ENCODE measurements at regions not wholly inside any gene's neighbourhood (a gene's known extent, or its start where the extent isn't known, plus 50 kb on each side); places are given as distances from the start of the nearest gene placed in this dataset.

DNA sequence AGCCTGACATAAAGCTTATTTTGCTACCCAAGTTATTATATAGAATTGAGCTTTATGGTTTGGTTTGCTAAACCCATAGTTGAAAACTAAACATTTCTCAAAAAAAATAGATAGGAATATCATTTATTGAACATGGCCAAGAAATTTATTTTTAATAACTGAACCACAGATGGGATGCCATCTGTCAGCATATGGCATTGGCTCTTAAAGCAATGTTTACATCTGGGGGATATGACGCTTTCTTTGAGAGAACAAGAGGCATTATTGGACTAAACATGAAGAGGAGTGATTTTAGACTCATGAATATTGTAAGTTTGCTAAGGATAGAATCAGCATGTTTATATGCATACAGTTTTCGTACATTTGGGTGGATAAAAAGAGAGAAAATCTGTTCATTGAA lies 132.6 kb upstream of the SLIT2 start:
- Histone ChIP-seq H3K79me2 (ENCODE audit: insufficient read depth, low read length) (no peaks in the 10 kb centered on the region), H3K9me3 (ENCODE audit: low read length) (peaks cover 67% of the 10 kb centered on the region), H3K27ac (ENCODE audit: extremely low read length, insufficient read depth, low read length) (no peak overlapping the region), H3K36me3 (replicated peaks in 1 of 2; ENCODE audit: control insufficient read depth in 1 of 2, insufficient read depth in 2 of 2, low read length in 2 of 2) (no peaks in the 10 kb centered on the region), H2AFZ (ENCODE audit: low read length) (no peak overlapping the region), H3K4me3 (replicated peaks in 1 of 3; ENCODE audit: insufficient read depth in 1 of 3, low read depth in 2 of 3, low read length in 3 of 3) (no peak overlapping the region), H3K4me2 (ENCODE audit: low read depth, low read length) (no peak overlapping the region), H3K27me3 (ENCODE audit: control insufficient read depth in 1 of 2, insufficient read depth in 2 of 2, low read length in 2 of 2) (no peaks in the 10 kb centered on the region), H4K20me1 (ENCODE audit: insufficient read depth, low read length) (no peaks in the 10 kb centered on the region), H3K4me1 (ENCODE audit: insufficient read depth, low read length) (no peaks in the 10 kb centered on the region), H3K9ac (ENCODE audit: insufficient read depth, low read depth, low read length) (no peak overlapping the region)
- in situ Hi-C loops (cut with HindIII; ENCODE audit: extremely low pct_ligation_motif_present, low pct_unique_long_range_greater_than_20kb) = no loop called here
- BruUV-seq (replicated peaks) = no TSS peak
- intact Hi-C loops (cut with micrococcal nuclease; ENCODE audit: unreplicated experiment) = no loop called here
- ChIA-PET POLR2A (no interaction called here), CTCF (ENCODE audit: low intra/inter-chr PET ratio, low total read pairs) (no interaction called here)
- DNase-seq (ENCODE audit: low spot score) (no peak), ATAC-seq (no peak), FAIRE-seq (no peak)
- TF ChIP-seq ZSCAN22 (CRISPR knock-in tag; IDR thresholded peaks at IDR 0.05) (no peak), ZNF431 (CRISPR knock-in tag; IDR thresholded peaks at IDR 0.05; ENCODE audit: borderline replicate concordance, low read depth) (no peak), FOXA1 (IDR thresholded peaks at IDR 0.05) (no peak), FOXA1 (CRISPR knock-in tag; IDR thresholded peaks at IDR 0.05) (no peak), NBN (conservative IDR thresholded peaks at IDR 0.05) (no peak), MAF1 (CRISPR knock-in tag; IDR thresholded peaks at IDR 0.05; ENCODE audit: borderline replicate concordance) (no peak), MBD4 (IDR thresholded peaks at IDR 0.05; ENCODE audit: borderline replicate concordance, low read length) (no peak), PRPF4 (IDR thresholded peaks at IDR 0.05; ENCODE audit: low read depth, low read length, poor library complexity, severe bottlenecking) (no peak), ZNF343 (CRISPR knock-in tag; IDR thresholded peaks at IDR 0.05) (no peak)
- TF ChIP-seq, protein P1, sequence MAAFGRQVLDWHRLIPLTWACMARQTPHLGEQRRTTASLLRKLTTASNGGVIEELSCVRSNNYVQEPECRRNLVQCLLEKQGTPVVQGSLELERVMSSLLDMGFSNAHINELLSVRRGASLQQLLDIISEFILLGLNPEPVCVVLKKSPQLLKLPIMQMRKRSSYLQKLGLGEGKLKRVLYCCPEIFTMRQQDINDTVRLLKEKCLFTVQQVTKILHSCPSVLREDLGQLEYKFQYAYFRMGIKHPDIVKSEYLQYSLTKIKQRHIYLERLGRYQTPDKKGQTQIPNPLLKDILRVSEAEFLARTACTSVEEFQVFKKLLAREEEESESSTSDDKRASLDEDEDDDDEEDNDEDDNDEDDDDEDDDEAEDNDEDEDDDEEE (CRISPR knock-in tag; IDR thresholded peaks at IDR 0.05) = no peak
- TF ChIP-seq, protein P2, sequence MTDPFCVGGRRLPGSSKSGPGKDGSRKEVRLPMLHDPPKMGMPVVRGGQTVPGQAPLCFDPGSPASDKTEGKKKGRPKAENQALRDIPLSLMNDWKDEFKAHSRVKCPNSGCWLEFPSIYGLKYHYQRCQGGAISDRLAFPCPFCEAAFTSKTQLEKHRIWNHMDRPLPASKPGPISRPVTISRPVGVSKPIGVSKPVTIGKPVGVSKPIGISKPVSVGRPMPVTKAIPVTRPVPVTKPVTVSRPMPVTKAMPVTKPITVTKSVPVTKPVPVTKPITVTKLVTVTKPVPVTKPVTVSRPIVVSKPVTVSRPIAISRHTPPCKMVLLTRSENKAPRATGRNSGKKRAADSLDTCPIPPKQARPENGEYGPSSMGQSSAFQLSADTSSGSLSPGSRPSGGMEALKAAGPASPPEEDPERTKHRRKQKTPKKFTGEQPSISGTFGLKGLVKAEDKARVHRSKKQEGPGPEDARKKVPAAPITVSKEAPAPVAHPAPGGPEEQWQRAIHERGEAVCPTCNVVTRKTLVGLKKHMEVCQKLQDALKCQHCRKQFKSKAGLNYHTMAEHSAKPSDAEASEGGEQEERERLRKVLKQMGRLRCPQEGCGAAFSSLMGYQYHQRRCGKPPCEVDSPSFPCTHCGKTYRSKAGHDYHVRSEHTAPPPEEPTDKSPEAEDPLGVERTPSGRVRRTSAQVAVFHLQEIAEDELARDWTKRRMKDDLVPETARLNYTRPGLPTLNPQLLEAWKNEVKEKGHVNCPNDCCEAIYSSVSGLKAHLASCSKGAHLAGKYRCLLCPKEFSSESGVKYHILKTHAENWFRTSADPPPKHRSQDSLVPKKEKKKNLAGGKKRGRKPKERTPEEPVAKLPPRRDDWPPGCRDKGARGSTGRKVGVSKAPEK (CRISPR knock-in tag; IDR thresholded peaks at IDR 0.05; ENCODE audit: borderline replicate concordance) = no peak
- TF ChIP-seq, protein P3, sequence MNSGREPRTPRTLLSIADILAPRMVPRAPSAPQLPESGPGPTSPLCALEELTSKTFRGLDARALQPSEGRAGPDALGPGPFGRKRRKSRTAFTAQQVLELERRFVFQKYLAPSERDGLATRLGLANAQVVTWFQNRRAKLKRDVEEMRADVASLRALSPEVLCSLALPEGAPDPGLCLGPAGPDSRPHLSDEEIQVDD (CRISPR knock-in tag; IDR thresholded peaks at IDR 0.05; ENCODE audit: borderline replicate concordance) = no peak
- 2% methylated on average over 2 of the region's 2 CpGs for WGBS (ENCODE audit: low lambda C conversion rate)

Data from HepG2 (cell line).